AG04450 (cell line): ENCODE measurements at regions not wholly inside any gene's neighbourhood (a gene's known extent, or its start where the extent isn't known, plus 50 kb on each side); places are given as distances from the start of the nearest gene placed in this dataset.

Experiments used
- CTCF ChIA-PET: fragments of 300-600, 350-600 bp; formaldehyde crosslinking; extraction: SDS; loops from one replicate; lab custom pipeline; 2022; ENCODE audit warnings: antibody characterized with exemption, inconsistent platforms; lab: Charles Lee
- POLR2A ChIA-PET: fragments of 350-600 bp; formaldehyde crosslinking; extraction: SDS; loops from one replicate; lab custom pipeline; 2021; ENCODE audit warnings: antibody characterized with exemption, inconsistent platforms; lab: Yijun Ruan, JAX
- DNase-seq: peaks from one replicate; pipeline ENCODE4 v3.0.0-alpha.2; 2011; ENCODE audit warnings: low read depth, low spot score
- H3K27ac ChIP-seq: one replicate; pipeline ENCODE4 v1.5.1; 2012; ENCODE audit warnings: low read depth, low read length, control low read depth
- H3K27me3 ChIP-seq: one replicate; pipeline ENCODE4 v1.6.0; 2012; ENCODE audit warnings: low read length; ENCODE audit not compliant: control insufficient read depth, insufficient read depth
- H3K4me3 ChIP-seq: 2 replicates; pipeline ENCODE4 v1.5.1; 2011; ENCODE audit warnings: mild to moderate bottlenecking, low read depth, low read length, control low read depth
- H3K9me3 ChIP-seq: 2 replicates; pipeline ENCODE4 v1.5.1; 2012; ENCODE audit warnings: low read length; ENCODE audit not compliant: control insufficient read depth, insufficient read depth
- TF ChIP-seq, protein P1 (sequence below): IDR thresholded peaks from 2 replicates; pipeline ENCODE4 v1.5.1; 2011; ENCODE audit warnings: low read depth, low read length, control low read depth, inconsistent platforms

DNA sequence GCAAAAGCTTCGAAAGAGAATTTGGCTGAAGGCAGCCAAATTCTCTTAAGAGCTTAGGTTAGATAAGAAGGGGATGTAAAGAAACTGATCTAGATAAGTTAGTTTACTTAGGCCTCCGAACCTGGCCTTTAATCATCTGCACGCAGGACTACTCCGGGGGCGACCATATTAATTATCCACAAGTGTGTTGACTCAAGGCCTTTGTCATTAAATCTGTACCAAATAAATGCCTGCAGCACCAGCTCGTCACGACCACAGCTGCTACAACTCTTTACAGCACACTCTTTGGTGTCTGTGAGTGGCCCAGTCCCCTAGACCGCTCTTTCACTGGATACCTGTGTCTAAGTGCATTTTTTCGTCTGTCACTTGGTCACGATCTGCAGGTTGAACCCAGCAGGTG is 69.8 kb upstream of the LSM8 start:
- TF ChIP-seq, protein P1, sequence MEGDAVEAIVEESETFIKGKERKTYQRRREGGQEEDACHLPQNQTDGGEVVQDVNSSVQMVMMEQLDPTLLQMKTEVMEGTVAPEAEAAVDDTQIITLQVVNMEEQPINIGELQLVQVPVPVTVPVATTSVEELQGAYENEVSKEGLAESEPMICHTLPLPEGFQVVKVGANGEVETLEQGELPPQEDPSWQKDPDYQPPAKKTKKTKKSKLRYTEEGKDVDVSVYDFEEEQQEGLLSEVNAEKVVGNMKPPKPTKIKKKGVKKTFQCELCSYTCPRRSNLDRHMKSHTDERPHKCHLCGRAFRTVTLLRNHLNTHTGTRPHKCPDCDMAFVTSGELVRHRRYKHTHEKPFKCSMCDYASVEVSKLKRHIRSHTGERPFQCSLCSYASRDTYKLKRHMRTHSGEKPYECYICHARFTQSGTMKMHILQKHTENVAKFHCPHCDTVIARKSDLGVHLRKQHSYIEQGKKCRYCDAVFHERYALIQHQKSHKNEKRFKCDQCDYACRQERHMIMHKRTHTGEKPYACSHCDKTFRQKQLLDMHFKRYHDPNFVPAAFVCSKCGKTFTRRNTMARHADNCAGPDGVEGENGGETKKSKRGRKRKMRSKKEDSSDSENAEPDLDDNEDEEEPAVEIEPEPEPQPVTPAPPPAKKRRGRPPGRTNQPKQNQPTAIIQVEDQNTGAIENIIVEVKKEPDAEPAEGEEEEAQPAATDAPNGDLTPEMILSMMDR = no peak

DNA sequence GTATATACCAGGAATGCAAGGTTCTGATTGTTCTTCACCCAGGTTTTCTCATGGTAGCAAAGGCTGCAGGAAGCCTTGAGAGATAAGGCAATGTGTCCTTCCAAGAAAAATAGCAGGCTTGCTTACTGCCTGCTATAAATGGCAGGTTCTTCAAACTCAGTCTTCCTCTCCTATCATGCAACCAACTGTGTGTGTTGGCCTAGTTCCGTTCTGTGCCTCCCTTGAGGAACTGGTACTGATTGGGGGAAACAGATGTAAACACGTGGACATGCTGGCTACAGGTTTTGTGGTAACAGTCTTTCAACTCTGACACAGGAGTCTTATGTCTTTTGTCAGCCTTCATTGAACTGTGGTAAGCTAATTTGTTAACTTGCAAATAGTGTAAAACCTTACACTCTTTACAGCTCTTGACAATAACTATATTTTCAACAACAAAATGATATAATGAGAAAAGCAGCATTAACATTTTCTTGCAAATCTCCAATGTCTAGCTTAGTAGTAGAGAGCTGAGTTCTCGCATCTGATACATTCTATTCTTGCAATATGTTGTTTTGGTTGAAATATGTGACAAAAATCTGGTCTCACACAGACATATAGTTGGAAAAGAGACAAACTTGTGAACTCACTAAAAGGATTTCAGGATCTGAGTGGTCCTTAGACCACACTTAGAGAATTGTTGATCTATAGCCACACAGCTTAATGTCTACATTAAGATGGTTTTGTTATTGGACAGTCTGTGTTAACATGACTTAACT is 54.7 kb upstream of the LSM8 start:
- Histone ChIP-seq H3K27me3 (no peaks in the 10 kb centered on the region), H3K4me3 (no peak overlapping the region), H3K27ac (no peak overlapping the region), H3K9me3 (no peaks in the 10 kb centered on the region)
- no peak for DNase-seq
- POLR2A ChIA-PET = no interaction called here
- CTCF ChIA-PET = no interaction called here
- TF ChIP-seq, protein P1 = no peak

More for the DNA sequence above, 69.8 kb upstream of the LSM8 start:
- ChIA-PET CTCF (no interaction called here), POLR2A (no interaction called here)
- Histone ChIP-seq H3K27me3 (no peaks in the 10 kb centered on the region), H3K27ac (no peak overlapping the region), H3K4me3 (no peak overlapping the region), H3K9me3 (no peaks in the 10 kb centered on the region)
- DNase-seq = no peak

DNA sequence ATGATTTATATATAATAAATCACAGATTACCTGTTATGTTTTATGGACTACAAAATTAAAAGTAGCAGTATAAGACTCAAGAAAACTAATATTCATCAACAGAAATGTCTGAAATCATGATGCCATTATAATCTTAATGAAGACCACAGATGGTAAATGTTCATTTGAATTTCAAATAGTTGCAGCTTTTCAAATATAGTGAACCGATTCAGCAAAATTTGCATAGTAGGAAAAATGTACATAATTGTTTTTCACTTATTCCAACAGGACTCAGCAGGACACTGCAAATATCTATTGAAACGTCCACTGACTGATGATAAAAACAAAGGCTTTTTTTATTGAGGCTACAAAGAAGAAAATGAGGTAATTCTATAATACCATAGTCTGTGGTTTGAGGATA is 51.2 kb upstream of the LSM8 start:
- TF ChIP-seq, protein P1 = no peak
- Histone ChIP-seq H3K27ac (no peak overlapping the region), H3K27me3 (no peaks in the 10 kb centered on the region), H3K4me3 (no peak overlapping the region), H3K9me3 (no peaks in the 10 kb centered on the region)
- ChIA-PET CTCF (no interaction called here), POLR2A (no interaction called here)
- no peak for DNase-seq
